ENCODE measurements at regions not wholly inside any gene's neighbourhood (a gene's known extent, or its start where the extent isn't known, plus 50 kb on each side); places are given as distances from the start of the nearest gene placed in this dataset.

DNA sequence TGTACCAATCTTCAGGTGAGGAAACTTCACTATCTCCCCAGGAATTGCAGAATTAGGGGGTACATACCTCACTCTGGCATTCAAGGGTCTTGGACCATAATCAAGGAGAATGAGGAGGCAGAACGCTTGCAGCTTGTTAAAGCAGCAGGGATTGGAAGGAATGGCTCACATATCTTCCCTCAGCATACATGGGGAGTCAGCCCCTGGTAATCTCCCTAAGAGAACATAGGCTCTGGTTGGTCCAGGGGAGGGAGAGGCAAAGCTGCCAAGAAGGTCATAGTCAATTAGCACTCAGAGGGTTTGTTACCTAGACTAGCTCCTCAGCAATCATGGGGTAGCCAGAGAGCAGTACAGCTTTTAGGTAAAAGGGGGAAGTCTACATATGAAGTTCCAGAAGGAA lies 256.8 kb downstream of the INSC start:
- DNase-seq (ENCODE audit: low spot score), result no peak
- in situ Hi-C loops (cut with MboI; ENCODE audit: low pct_unique_long_range_greater_than_20kb, low sequenced_read_pairs, unreplicated experiment), result no loop called here
- TF ChIP-seq, protein P1, sequence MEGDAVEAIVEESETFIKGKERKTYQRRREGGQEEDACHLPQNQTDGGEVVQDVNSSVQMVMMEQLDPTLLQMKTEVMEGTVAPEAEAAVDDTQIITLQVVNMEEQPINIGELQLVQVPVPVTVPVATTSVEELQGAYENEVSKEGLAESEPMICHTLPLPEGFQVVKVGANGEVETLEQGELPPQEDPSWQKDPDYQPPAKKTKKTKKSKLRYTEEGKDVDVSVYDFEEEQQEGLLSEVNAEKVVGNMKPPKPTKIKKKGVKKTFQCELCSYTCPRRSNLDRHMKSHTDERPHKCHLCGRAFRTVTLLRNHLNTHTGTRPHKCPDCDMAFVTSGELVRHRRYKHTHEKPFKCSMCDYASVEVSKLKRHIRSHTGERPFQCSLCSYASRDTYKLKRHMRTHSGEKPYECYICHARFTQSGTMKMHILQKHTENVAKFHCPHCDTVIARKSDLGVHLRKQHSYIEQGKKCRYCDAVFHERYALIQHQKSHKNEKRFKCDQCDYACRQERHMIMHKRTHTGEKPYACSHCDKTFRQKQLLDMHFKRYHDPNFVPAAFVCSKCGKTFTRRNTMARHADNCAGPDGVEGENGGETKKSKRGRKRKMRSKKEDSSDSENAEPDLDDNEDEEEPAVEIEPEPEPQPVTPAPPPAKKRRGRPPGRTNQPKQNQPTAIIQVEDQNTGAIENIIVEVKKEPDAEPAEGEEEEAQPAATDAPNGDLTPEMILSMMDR (IDR thresholded peaks at IDR 0.05; ENCODE audit: extremely low read depth, insufficient read depth, missing control alignments), result no peak

DNA sequence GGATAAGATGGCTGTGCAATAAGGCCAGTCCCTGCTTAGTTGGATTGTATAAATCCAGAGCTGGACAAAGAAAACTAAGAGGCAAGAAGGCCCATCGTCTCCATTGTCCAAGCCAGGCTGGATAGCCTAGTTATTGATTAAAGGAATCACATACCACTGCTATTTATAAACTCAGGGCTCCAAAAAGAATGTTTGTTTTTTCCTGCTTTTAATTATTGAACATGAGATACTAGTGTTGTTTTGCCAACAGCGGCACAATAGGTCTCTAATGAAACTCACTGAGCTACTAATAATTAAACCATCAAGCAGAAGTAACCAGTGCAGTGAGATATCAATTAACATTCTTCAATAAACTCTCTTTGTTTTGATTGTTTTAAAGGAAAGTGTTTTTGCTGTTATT lies 259.7 kb downstream of the INSC start:
- no peak for DNase-seq (ENCODE audit: low spot score)
- in situ Hi-C loops (cut with MboI; ENCODE audit: low pct_unique_long_range_greater_than_20kb, low sequenced_read_pairs, unreplicated experiment), result no loop called here
- TF ChIP-seq, protein P1 (IDR thresholded peaks at IDR 0.05; ENCODE audit: extremely low read depth, insufficient read depth, missing control alignments), result no peak

DNA sequence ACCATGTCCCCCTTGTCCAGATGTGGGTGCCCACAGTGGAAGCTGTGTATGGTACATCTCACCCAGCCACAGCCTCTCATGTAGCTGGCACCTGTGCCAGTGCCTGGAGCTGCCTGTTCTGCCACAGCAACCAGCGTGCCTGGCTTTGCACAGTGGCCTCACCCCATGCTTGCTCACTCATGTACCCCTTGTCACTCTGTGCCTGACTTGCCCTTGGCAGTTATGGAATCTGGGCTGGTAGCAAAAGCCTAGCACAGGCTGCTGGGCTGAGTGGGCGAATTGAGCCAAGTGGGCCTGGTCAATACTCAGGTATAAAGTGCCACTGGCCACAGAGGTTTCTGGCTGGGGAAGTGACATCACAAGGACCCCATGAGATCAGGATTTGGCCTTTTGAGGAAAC lies 264.2 kb downstream of the INSC start:
- in situ Hi-C loops (cut with MboI; ENCODE audit: low pct_unique_long_range_greater_than_20kb, low sequenced_read_pairs, unreplicated experiment), result no loop called here
- TF ChIP-seq, protein P1 (IDR thresholded peaks at IDR 0.05; ENCODE audit: extremely low read depth, insufficient read depth, missing control alignments), result no peak
- no peak for DNase-seq (ENCODE audit: low spot score)

DNA sequence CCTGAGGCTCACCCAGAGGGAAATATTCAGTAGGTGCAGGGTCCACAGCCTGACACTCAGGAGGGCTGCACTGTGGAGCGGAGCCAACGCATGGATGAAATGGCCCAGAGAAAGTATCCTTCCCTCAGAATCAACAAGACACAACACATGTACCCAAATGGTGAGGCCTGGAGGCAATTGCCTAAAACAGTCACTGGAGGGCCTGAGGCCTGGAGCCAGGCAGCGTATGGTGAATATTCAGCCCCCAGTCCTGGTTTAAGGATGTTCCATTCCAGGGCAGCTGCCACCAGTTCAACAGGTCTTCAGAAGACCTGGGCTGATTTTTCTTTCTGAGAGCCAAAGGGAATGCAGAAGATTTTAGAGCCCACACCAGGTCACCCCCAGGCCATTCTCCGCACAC lies 264.8 kb downstream of the INSC start:
- in situ Hi-C loops (cut with MboI; ENCODE audit: low pct_unique_long_range_greater_than_20kb, low sequenced_read_pairs, unreplicated experiment), result no loop called here
- TF ChIP-seq, protein P1 (IDR thresholded peaks at IDR 0.05; ENCODE audit: extremely low read depth, insufficient read depth, missing control alignments), result no peak
- no peak for DNase-seq (ENCODE audit: low spot score)

DNA sequence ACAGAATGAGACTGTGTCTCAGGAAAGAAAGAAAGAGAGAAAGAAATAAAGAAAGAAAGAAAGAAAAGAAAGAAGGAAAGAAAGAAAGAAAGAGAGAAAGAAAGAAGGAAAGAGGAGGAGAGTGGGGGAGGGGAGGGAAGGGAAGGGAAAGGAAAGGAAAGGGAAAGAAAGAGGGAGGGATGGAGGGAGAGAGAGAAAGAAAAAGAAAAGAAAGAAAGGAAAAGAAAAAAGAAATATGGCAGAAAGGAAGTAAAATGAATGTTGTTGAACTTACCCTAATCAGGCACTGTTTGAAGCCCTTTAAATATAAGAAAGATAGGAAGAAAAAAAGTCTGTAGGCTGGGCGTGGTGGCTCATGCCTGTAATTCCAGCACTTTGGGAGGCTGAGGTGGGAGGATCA lies 276.1 kb downstream of the INSC start:
- in situ Hi-C loops (cut with MboI; ENCODE audit: low pct_unique_long_range_greater_than_20kb, low sequenced_read_pairs, unreplicated experiment), result no loop called here
- TF ChIP-seq, protein P1 (IDR thresholded peaks at IDR 0.05; ENCODE audit: extremely low read depth, insufficient read depth, missing control alignments), result no peak
- no peak for DNase-seq (ENCODE audit: low spot score)

DNA sequence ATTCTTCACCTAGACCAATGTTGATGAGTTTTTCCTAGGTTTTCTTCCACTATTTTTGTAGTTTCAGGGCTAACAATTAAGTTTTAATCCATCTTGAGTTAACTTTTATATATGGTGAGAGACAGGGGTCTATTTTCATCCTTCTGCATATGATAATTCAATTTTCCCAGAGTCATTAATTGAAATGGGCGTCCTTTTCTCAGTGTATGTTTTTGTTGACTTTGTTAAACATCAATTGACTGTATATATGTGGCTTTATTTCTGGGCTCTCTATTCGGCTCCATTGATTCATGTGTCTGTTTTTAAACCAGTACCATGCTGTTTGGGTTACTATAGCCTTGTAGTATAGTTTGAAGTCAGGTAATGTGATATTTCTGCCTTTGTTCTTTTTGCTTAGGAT lies 282.1 kb downstream of the INSC start:
- DNase-seq (ENCODE audit: low spot score), result no peak
- in situ Hi-C loops (cut with MboI; ENCODE audit: low pct_unique_long_range_greater_than_20kb, low sequenced_read_pairs, unreplicated experiment), result no loop called here
- TF ChIP-seq, protein P1 (IDR thresholded peaks at IDR 0.05; ENCODE audit: extremely low read depth, insufficient read depth, missing control alignments), result no peak

DNA sequence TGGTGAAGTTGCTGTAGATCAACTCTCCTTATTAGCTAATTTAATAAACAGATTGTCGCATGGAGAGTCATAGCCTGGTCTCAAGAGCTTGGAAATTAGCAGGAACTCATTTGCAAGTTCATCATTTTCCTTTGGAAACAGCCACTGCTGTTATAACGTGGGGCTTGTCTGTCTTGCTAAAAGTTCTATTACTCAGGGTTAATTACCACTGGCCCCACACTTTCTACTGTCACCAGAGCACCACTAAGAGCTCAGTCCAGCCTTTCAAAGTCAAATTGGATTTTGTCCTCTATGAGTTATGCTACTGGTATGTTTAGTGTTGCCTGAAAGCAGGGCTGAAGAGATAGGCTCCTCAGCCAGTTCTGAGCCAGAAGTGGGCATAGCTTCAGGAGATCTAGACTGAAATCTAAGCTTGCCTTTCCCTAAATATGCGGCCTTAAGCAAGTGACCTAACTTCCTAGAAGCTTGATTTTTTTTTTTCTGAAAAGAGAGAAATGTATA lies 292.2 kb downstream of the INSC start:
- TF ChIP-seq, protein P1 (IDR thresholded peaks at IDR 0.05; ENCODE audit: extremely low read depth, insufficient read depth, missing control alignments), result no peak
- in situ Hi-C loops (cut with MboI; ENCODE audit: low pct_unique_long_range_greater_than_20kb, low sequenced_read_pairs, unreplicated experiment), result no loop called here

More for the DNA sequence above, 292.2 kb downstream of the INSC start:
- DNase-seq (ENCODE audit: low spot score), result no peak
